ENCODE measurements at regions not wholly inside any gene's neighbourhood (a gene's known extent, or its start where the extent isn't known, plus 50 kb on each side); places are given as distances from the start of the nearest gene placed in this dataset.

- TF ChIP-seq POLR2A (IDR thresholded peaks at IDR 0.05) (no peak), POLR2AphosphoS5 (IDR thresholded peaks at IDR 0.05) (no peak), EP300 (IDR thresholded peaks at IDR 0.05) (no peak), CTCF (IDR thresholded peaks at IDR 0.05) (no peak)
- Histone ChIP-seq H3K9me3 (no peaks in the 10 kb centered on the region), H3K27ac (no peak overlapping the region), H3K4me3 (no peak overlapping the region), H3K4me1 (peaks cover 28% of the 10 kb centered on the region), H3K36me3 (no peaks in the 10 kb centered on the region), H3K27me3 (no peaks in the 10 kb centered on the region)
- DNase-seq (ENCODE audit: low spot score in 2 of 2): no peak
- WGBS: 75% methylated on average over 2 of the region's 2 CpGs
These were observed 93.3 kb upstream of the MAML3 start for GRCh38 chr4:140247237-140247636.

- no peaks in the 10 kb centered on the region for H3K36me3 ChIP-seq
- no peak for DNase-seq (ENCODE audit: low spot score in 2 of 2)
- no peaks in the 10 kb centered on the region for H3K27me3 ChIP-seq
- no peak overlapping the region for H3K27ac ChIP-seq
- H3K9me3 ChIP-seq: no peaks in the 10 kb centered on the region
- no peak for TF ChIP-seq CTCF (IDR thresholded peaks at IDR 0.05)
- no peak for TF ChIP-seq POLR2A (IDR thresholded peaks at IDR 0.05)
- TF ChIP-seq EP300 (IDR thresholded peaks at IDR 0.05): no peak
- no peak for TF ChIP-seq POLR2AphosphoS5 (IDR thresholded peaks at IDR 0.05)
- no peak overlapping the region for H3K4me3 ChIP-seq
- WGBS: 91% methylated on average over 3 of the region's 3 CpGs
- peaks cover 26% of the 10 kb centered on the region for H3K4me1 ChIP-seq
These were observed 92.2 kb upstream of the MAML3 start for GRCh38 chr4:140246216-140246615.

- Histone ChIP-seq H3K4me1 (peaks cover 24% of the 10 kb centered on the region), H3K9me3 (no peaks in the 10 kb centered on the region), H3K27ac (no peak overlapping the region), H3K4me3 (no peak overlapping the region), H3K27me3 (no peaks in the 10 kb centered on the region), H3K36me3 (no peaks in the 10 kb centered on the region)
- 96% methylated on average over 1 of the region's 1 CpG for WGBS
- DNase-seq (ENCODE audit: low spot score in 2 of 2): no peak
- TF ChIP-seq CTCF (IDR thresholded peaks at IDR 0.05): no peak
- TF ChIP-seq POLR2AphosphoS5 (IDR thresholded peaks at IDR 0.05): no peak
- no peak for TF ChIP-seq POLR2A (IDR thresholded peaks at IDR 0.05)
- no peak for TF ChIP-seq EP300 (IDR thresholded peaks at IDR 0.05)
These were observed 90.3 kb upstream of the MAML3 start for GRCh38 chr4:140244328-140244727.

GRCh38 chr4:140243278-140243753 is 89.3 kb upstream of the MAML3 start:
- DNase-seq (ENCODE audit: low spot score in 2 of 2): no peak
- 36% methylated on average over 7 of the region's 7 CpGs for WGBS
- H3K27ac ChIP-seq: peak overlapping the region; percentile 19

More at GRCh38 chr4:140243278-140243753, 89.3 kb upstream of the MAML3 start:
- H3K4me1 ChIP-seq: peaks cover 28% of the 10 kb centered on the region
- H3K36me3 ChIP-seq: no peaks in the 10 kb centered on the region
- peak overlapping the region; percentile 1 for H3K4me3 ChIP-seq
- H3K27me3 ChIP-seq: no peaks in the 10 kb centered on the region
- no peak for TF ChIP-seq POLR2A (IDR thresholded peaks at IDR 0.05)
- TF ChIP-seq EP300 (IDR thresholded peaks at IDR 0.05): no peak
- no peak for TF ChIP-seq POLR2AphosphoS5 (IDR thresholded peaks at IDR 0.05)
- no peak for TF ChIP-seq CTCF (IDR thresholded peaks at IDR 0.05)
- H3K9me3 ChIP-seq: no peaks in the 10 kb centered on the region
